Stimulated activated naive CD4-positive, alpha-beta T cell treated with Interleukin-2 at 50 U/mL for 16 hours (primary cell): ENCODE measurements at regions not wholly inside any gene's neighbourhood (a gene's known extent, or its start where the extent isn't known, plus 50 kb on each side); places are given as distances from the start of the nearest gene placed in this dataset.

ENCODE experiments used
- DNase-seq: peaks from one replicate; lab custom pipeline; 2025; lab: John Stamatoyannopoulos, UW

- no peak for DNase-seq
Measured at GRCh38 chr1:213871179-213871578, 116.6 kb upstream of the PROX1 start.

- no peak for DNase-seq
Measured at GRCh38 chr1:213874789-213875188, 113.0 kb upstream of the PROX1 start.

- no peak for DNase-seq
Measured at GRCh38 chr1:213876531-213876930, 111.2 kb upstream of the PROX1 start.

- DNase-seq = no peak
Measured at GRCh38 chr1:213883618-213884017, 104.2 kb upstream of the PROX1 start.

GRCh38 chr1:213884402-213884801, 103.4 kb upstream of the PROX1 start:
- DNase-seq = no peak

- no peak for DNase-seq
Measured at GRCh38 chr1:213884942-213885341, 102.8 kb upstream of the PROX1 start.

- DNase-seq = no peak
Measured at GRCh38 chr1:213887842-213888241, 99.9 kb upstream of the PROX1 start.

- DNase-seq = no peak
Measured at GRCh38 chr1:213891989-213892902, 95.5 kb upstream of the PROX1 start.

GRCh38 chr1:213898684-213899083, 89.1 kb upstream of the PROX1 start:
- DNase-seq = no peak

- DNase-seq = no peak
Measured at GRCh38 chr1:213899413-213899812, 88.4 kb upstream of the PROX1 start.

- DNase-seq = no peak
Measured at GRCh38 chr1:213905344-213905743, 82.4 kb upstream of the PROX1 start.

GRCh38 chr1:213908521-213908920, 79.3 kb upstream of the PROX1 start:
- no peak for DNase-seq

- no peak for DNase-seq
Measured at GRCh38 chr1:213914392-213914791, 73.4 kb upstream of the PROX1 start.

GRCh38 chr1:213921311-213921710, 66.5 kb upstream of the PROX1 start:
- no peak for DNase-seq

- no peak for DNase-seq
Measured at GRCh38 chr1:213921712-213922111, 66.1 kb upstream of the PROX1 start.

GRCh38 chr1:213925531-213926182, 62.1 kb upstream of the PROX1 start:
- DNase-seq = no peak

- DNase-seq = no peak
Measured at GRCh38 chr1:213927846-213928245, 59.9 kb upstream of the PROX1 start.

- no peak for DNase-seq
Measured at GRCh38 chr1:213929398-213929797, 58.4 kb upstream of the PROX1 start.

- no peak for DNase-seq
Measured at GRCh38 chr1:213931836-213932235, 55.9 kb upstream of the PROX1 start.

GRCh38 chr1:213933336-213933735, 54.4 kb upstream of the PROX1 start:
- no peak for DNase-seq

- DNase-seq = no peak
Measured at GRCh38 chr1:213934649-213935048, 53.1 kb upstream of the PROX1 start.

- no peak for DNase-seq
Measured at GRCh38 chr1:213936571-213936970, 51.2 kb upstream of the PROX1 start.
